ENCODE measurements at regions not wholly inside any gene's neighbourhood (a gene's known extent, or its start where the extent isn't known, plus 50 kb on each side); places are given as distances from the start of the nearest gene placed in this dataset.

GRCh38 chr19:30653646-30654386, 281.6 kb downstream of the ZNF536 start:
- no peak for DNase-seq (ENCODE audit: low read depth, low spot score)
- in situ Hi-C loops (cut with HindIII; ENCODE audit: low sequenced_read_pairs) = no loop called here
- TF ChIP-seq CTCF (IDR thresholded peaks at IDR 0.05; ENCODE audit: low read depth, low read length) = no peak
- H3K4me3 ChIP-seq (ENCODE audit: low read depth, low read length) = no peak overlapping the region

- DNase-seq (ENCODE audit: low read depth, low spot score) = no peak
- in situ Hi-C loops (cut with HindIII; ENCODE audit: low sequenced_read_pairs) = no loop called here
- no peak for TF ChIP-seq CTCF (IDR thresholded peaks at IDR 0.05; ENCODE audit: low read depth, low read length)
- H3K4me3 ChIP-seq (ENCODE audit: low read depth, low read length) = no peak overlapping the region
Measured at GRCh38 chr19:30652751-30653150, 280.6 kb downstream of the ZNF536 start.

GRCh38 chr19:30651691-30652090, 279.5 kb downstream of the ZNF536 start:
- TF ChIP-seq CTCF (IDR thresholded peaks at IDR 0.05; ENCODE audit: low read depth, low read length) = no peak
- in situ Hi-C loops (cut with HindIII; ENCODE audit: low sequenced_read_pairs) = no loop called here
- DNase-seq (ENCODE audit: low read depth, low spot score) = no peak

GRCh38 chr19:30651066-30651465, 278.9 kb downstream of the ZNF536 start:
- in situ Hi-C loops (cut with HindIII; ENCODE audit: low sequenced_read_pairs) = no loop called here
- TF ChIP-seq CTCF (IDR thresholded peaks at IDR 0.05; ENCODE audit: low read depth, low read length) = no peak
- no peak for DNase-seq (ENCODE audit: low read depth, low spot score)
- no peak overlapping the region for H3K4me3 ChIP-seq (ENCODE audit: low read depth, low read length)

More at GRCh38 chr19:30651691-30652090, 279.5 kb downstream of the ZNF536 start:
- no peak overlapping the region for H3K4me3 ChIP-seq (ENCODE audit: low read depth, low read length)

GRCh38 chr19:30649934-30650614, 277.9 kb downstream of the ZNF536 start:
- TF ChIP-seq CTCF (IDR thresholded peaks at IDR 0.05; ENCODE audit: low read depth, low read length) = peak; percentile 87
- DNase-seq (ENCODE audit: low read depth, low spot score) = peak; percentile 51
- no peak overlapping the region for H3K4me3 ChIP-seq (ENCODE audit: low read depth, low read length)
- in situ Hi-C loops (cut with HindIII; ENCODE audit: low sequenced_read_pairs) = no loop called here

GRCh38 chr19:30648866-30649862, 277.0 kb downstream of the ZNF536 start:
- H3K4me3 ChIP-seq (ENCODE audit: low read depth, low read length) = no peak overlapping the region
- DNase-seq (ENCODE audit: low read depth, low spot score) = no peak
- in situ Hi-C loops (cut with HindIII; ENCODE audit: low sequenced_read_pairs) = no loop called here
- no peak for TF ChIP-seq CTCF (IDR thresholded peaks at IDR 0.05; ENCODE audit: low read depth, low read length)

Data from astrocyte of the spinal cord (primary cell).